Endodermal cell (in vitro differentiated cells): ENCODE measurements at regions not wholly inside any gene's neighbourhood (a gene's known extent, or its start where the extent isn't known, plus 50 kb on each side); places are given as distances from the start of the nearest gene placed in this dataset.

ENCODE experiments used
- DNase-seq: peaks from one replicate; pipeline ENCODE4 v3.0.0-alpha.2; 2017
- H3K27ac ChIP-seq: 2 replicates; pipeline ENCODE4 v1.5.1; 2013; ENCODE audit warnings: mild to moderate bottlenecking, low read depth, low read length, moderate library complexity
- H3K27me3 ChIP-seq: 2 replicates; pipeline ENCODE4 v1.6.1; 2013; ENCODE audit warnings: mild to moderate bottlenecking, low read length, moderate library complexity; ENCODE audit not compliant: insufficient read depth, control insufficient read depth, poor library complexity, severe bottlenecking
- H3K36me3 ChIP-seq: 2 replicates; pipeline ENCODE4 v1.7.0; 2013; ENCODE audit warnings: mild to moderate bottlenecking, low read length, moderate library complexity; ENCODE audit not compliant: control insufficient read depth, insufficient read depth
- H3K4me1 ChIP-seq: one replicate; pipeline ENCODE4 v1.7.0; 2013; ENCODE audit warnings: low read length; ENCODE audit not compliant: control insufficient read depth, insufficient read depth
- H3K4me3 ChIP-seq: 2 replicates; pipeline ENCODE4 v1.5.1; 2013; ENCODE audit warnings: mild to moderate bottlenecking, low read length, moderate library complexity
- H3K9ac ChIP-seq: 2 replicates; pipeline ENCODE4 v1.6.1; 2013; ENCODE audit warnings: mild to moderate bottlenecking, low read length, moderate library complexity; ENCODE audit not compliant: poor library complexity, severe bottlenecking; ENCODE audit errors: extremely low read depth
- H3K9me3 ChIP-seq: 2 replicates; pipeline ENCODE4 v1.6.1; 2013; ENCODE audit warnings: mild to moderate bottlenecking, low read length, moderate library complexity; ENCODE audit not compliant: control insufficient read depth
- H3K27ac Mint-ChIP-seq: 2 replicates; pipeline ENCODE4 v1.8.0; 2020; ENCODE audit warnings: mixed read lengths
- H3K27me3 Mint-ChIP-seq: 2 replicates; pipeline ENCODE4 v1.8.0; 2021; ENCODE audit warnings: mild to moderate bottlenecking, mixed read lengths; ENCODE audit not compliant: insufficient read depth
- H3K36me3 Mint-ChIP-seq: 2 replicates; pipeline ENCODE4 v1.8.0; 2020; ENCODE audit warnings: low read depth, mixed read lengths
- H3K4me1 Mint-ChIP-seq: 2 replicates; pipeline ENCODE4 v1.8.0; 2020; ENCODE audit warnings: mixed read lengths
- H3K4me3 Mint-ChIP-seq: 2 replicates; pipeline ENCODE4 v1.8.0; 2020; ENCODE audit warnings: mild to moderate bottlenecking, moderate library complexity, mixed read lengths
- H3K9me3 Mint-ChIP-seq: 2 replicates; pipeline ENCODE4 v1.8.0; 2020; ENCODE audit warnings: mild to moderate bottlenecking, mixed read lengths
- WGBS, 2 experiments: methylation state at CpG; one replicate each; pipeline versions ENCODE4 v1.1.5 to v1.1.7; 2013; ENCODE audit warnings: missing lambda C conversion rate in 2 of 2, mixed read lengths in 1 of 2; ENCODE audit not compliant: insufficient coverage in 1 of 2, insufficient read length in 1 of 2; 5-methylcytosine and 5-hydroxymethylcytosine counted together
- TF ChIP-seq, protein P1 (sequence below): fragments of 200-600 bp; sonication (generic); conservative IDR thresholded peaks from 2 replicates; pipeline ENCODE4 v1.5.0; 2021; ENCODE audit warnings: antibody characterized with exemption, mild to moderate bottlenecking

DNA sequence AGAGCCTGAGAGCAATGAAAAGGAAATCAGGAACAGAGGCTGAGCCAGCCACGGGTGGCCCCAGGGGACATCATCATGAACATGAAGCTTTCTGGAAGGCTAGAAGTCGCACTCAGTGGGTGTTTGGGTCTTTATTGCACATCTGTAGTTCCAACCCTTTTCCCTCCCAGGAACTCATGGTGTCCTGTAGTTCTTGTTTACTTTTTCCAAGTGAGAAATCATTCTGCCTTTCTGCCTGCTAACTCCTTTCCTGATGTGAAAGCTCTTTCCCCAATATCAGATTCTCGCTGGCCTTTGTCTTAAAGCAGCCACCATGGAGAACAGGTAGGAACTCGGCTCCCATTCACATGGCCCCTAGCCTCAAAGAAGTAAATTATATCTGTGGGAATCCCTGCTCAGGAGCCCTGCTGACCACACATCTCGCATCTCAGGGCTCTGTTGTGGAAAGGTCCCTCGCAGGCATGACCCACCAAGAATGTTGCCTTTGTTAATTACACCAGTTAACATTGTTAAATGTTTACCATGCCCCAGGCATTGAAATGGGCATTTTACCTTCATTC, 542.7 kb downstream of the TNS3 start:
- Histone ChIP-seq H3K9me3 (no peaks in the 10 kb centered on the region), H3K27ac (no peak overlapping the region), H3K9ac (no peak overlapping the region), H3K27me3 (no peaks in the 10 kb centered on the region), H3K4me3 (peak overlapping the region; percentile 10), H3K4me1 (peaks cover 15% of the 10 kb centered on the region), H3K36me3 (no peaks in the 10 kb centered on the region)
- H3K27ac Mint-ChIP-seq, result peak overlapping the region; percentile 3
- TF ChIP-seq, protein P1, sequence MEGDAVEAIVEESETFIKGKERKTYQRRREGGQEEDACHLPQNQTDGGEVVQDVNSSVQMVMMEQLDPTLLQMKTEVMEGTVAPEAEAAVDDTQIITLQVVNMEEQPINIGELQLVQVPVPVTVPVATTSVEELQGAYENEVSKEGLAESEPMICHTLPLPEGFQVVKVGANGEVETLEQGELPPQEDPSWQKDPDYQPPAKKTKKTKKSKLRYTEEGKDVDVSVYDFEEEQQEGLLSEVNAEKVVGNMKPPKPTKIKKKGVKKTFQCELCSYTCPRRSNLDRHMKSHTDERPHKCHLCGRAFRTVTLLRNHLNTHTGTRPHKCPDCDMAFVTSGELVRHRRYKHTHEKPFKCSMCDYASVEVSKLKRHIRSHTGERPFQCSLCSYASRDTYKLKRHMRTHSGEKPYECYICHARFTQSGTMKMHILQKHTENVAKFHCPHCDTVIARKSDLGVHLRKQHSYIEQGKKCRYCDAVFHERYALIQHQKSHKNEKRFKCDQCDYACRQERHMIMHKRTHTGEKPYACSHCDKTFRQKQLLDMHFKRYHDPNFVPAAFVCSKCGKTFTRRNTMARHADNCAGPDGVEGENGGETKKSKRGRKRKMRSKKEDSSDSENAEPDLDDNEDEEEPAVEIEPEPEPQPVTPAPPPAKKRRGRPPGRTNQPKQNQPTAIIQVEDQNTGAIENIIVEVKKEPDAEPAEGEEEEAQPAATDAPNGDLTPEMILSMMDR, result no peak
- H3K9me3 Mint-ChIP-seq, result no peaks in the 10 kb centered on the region
- H3K4me1 Mint-ChIP-seq, result peaks cover 23% of the 10 kb centered on the region
- WGBS, 2 experiments, result 47 to 55% methylated on average over 5 to 6 of the region's 6 CpGs
- no peak overlapping the region for H3K4me3 Mint-ChIP-seq
- DNase-seq, result peak; percentile 61
- no peaks in the 10 kb centered on the region for H3K36me3 Mint-ChIP-seq
- peaks cover 4% of the 10 kb centered on the region for H3K27me3 Mint-ChIP-seq

DNA sequence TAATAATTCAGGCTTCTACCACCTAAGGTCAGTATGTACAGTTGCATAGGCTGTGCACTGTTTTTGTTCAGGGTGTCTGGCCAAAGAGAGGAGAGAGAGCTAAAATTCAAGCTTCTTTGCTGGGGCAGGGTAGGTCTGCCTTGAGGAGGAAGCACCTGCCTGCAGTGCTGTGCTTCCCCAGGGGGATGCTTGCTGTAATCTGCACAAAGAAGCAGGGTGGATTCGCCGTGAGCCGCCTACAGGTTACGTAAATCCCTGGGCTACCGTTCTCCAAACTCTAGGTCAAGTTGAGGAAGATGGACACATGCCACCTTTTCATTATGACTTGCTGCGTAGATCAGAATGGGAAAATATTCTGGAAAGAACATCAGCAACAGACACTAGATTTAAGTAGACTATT, 543.3 kb downstream of the TNS3 start:
- H3K9me3 ChIP-seq, result no peaks in the 10 kb centered on the region
- H3K4me3 ChIP-seq, result no peak overlapping the region
- H3K27ac ChIP-seq, result no peak overlapping the region
- peak; percentile 55 for DNase-seq
- H3K4me1 ChIP-seq, result peaks cover 15% of the 10 kb centered on the region
- no peaks in the 10 kb centered on the region for H3K36me3 ChIP-seq
- Mint-ChIP-seq H3K36me3 (no peaks in the 10 kb centered on the region), H3K9me3 (no peaks in the 10 kb centered on the region), H3K4me1 (peaks cover 23% of the 10 kb centered on the region), H3K27me3 (peaks cover 4% of the 10 kb centered on the region), H3K27ac (peak overlapping the region; percentile 3), H3K4me3 (no peak overlapping the region)
- H3K9ac ChIP-seq, result no peak overlapping the region
- H3K27me3 ChIP-seq, result no peaks in the 10 kb centered on the region
- 86 to 87% methylated on average over 5 to 6 of the region's 6 CpGs for WGBS, 2 experiments
- TF ChIP-seq, protein P1, result peak; percentile 28

DNA sequence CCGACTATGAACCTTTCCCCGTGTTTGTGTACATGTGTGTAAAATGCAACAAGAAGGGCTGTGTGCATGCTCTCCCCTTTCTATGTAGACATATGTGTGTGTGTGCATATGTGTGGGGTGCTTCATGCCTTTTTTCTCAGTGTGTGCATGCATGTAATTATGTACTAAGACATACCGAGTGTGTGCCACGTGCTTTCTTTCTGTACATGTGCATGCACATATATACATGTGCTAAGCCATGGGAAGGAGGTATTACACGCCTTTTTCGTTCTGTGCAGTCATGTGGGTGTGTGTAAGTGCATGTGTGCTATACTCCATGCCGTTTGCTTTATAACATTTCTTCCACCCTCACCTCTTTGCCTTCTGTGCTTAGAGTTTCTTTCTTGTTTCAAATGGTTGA, 544.3 kb downstream of the TNS3 start:
- no peak overlapping the region for H3K9ac ChIP-seq
- H3K27ac Mint-ChIP-seq, result no peak overlapping the region
- H3K4me1 Mint-ChIP-seq, result peaks cover 23% of the 10 kb centered on the region
- H3K27ac ChIP-seq, result no peak overlapping the region
- TF ChIP-seq, protein P1, result no peak
- no peaks in the 10 kb centered on the region for H3K36me3 Mint-ChIP-seq
- no peaks in the 10 kb centered on the region for H3K27me3 ChIP-seq
- DNase-seq, result no peak
- no peaks in the 10 kb centered on the region for H3K9me3 Mint-ChIP-seq
- WGBS, 2 experiments, result 96 to 100% methylated on average over 2 to 5 of the region's 7 CpGs
- peaks cover 4% of the 10 kb centered on the region for H3K27me3 Mint-ChIP-seq
- H3K9me3 ChIP-seq, result no peaks in the 10 kb centered on the region
- peaks cover 15% of the 10 kb centered on the region for H3K4me1 ChIP-seq
- no peak overlapping the region for H3K4me3 Mint-ChIP-seq
- H3K36me3 ChIP-seq, result no peaks in the 10 kb centered on the region
- no peak overlapping the region for H3K4me3 ChIP-seq
